ENCODE measurements at regions not wholly inside any gene's neighbourhood (a gene's known extent, or its start where the extent isn't known, plus 50 kb on each side); places are given as distances from the start of the nearest gene placed in this dataset.

GRCh38 chr20:56773749-56774148 is 144.6 kb downstream of the TFAP2C start:
- TF ChIP-seq CTCF (IDR thresholded peaks at IDR 0.05; ENCODE audit: low read depth, low read length) (no peak), EZH2phosphoT487 (IDR thresholded peaks at IDR 0.05; ENCODE audit: low read depth) (no peak)
